NCI-H1436 treated with DMSO at 0.1 percent for 48 hours (cell line): ENCODE measurements at regions not wholly inside any gene's neighbourhood (a gene's known extent, or its start where the extent isn't known, plus 50 kb on each side); places are given as distances from the start of the nearest gene placed in this dataset.
"Not testable (repeated sequence)": the region's sequence is repeated elsewhere in the genome, so short reads cannot be mapped to it uniquely, and the experiment has no call there.

ENCODE experiments used
- DNase-seq: peaks from one replicate; lab custom pipeline; 2025; lab: John Stamatoyannopoulos, UW

DNA sequence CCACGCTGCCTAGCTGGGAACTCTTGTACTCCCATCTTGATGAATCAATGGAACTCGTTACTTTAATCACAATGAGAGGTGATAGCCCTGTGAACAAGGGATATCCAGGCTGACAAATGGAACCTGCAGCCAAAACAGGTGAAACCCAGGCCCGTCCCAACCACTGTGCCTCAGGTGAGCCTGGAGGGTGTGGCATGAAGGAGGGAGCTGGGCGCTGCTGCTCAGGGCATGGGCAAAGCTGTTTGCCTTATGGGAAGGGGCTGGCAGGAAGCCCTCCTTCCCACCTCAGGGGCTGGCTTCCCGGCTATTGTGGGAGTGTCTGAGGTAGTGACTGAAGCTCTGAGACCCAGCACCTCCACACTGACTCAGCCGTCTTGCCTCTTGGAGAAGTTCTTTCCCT is 209.4 kb upstream of the ATP6AP2 start:
- DNase-seq = no peak

DNA sequence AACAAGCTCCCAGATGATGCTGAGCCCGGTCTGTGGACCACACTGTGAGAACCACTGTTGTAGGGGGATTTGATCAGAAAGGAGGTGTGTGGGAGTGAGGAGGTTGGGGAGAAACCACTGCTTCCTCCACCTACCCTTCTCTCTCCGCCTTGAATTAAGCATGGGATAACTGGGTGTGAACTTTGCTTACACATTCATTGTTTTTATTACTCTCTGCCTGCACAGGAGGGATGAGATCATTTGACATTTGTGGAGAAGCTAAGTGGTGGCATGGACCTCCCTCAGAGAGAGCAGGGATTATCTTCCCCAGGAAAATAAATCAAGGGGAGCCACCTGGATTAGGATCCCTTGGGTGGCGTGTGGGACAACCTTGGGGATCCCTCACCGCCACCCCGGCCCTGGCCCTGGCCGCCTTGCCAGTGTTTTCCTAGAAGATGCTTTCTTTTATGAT is 212.1 kb upstream of the ATP6AP2 start:
- no peak for DNase-seq

DNA sequence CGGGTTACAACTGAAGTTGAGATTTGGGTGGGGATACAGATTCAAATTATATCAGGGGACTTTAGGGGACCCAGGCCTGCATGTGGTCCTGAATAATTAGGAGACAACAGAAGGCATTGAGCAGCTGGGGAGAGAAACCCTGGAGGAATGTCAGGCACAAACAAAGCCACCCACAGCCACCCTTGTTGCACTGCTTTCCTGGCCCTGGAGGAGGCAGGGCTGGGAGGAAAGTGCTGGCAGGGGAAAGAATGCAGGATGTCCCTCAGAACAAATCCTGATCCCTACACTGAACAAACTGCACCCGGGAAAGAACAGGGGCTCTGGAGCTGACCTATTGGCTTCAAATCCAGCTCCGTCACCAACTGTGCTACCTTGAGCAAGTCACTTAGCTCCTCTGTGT is 214.1 kb upstream of the ATP6AP2 start:
- no peak for DNase-seq

DNA sequence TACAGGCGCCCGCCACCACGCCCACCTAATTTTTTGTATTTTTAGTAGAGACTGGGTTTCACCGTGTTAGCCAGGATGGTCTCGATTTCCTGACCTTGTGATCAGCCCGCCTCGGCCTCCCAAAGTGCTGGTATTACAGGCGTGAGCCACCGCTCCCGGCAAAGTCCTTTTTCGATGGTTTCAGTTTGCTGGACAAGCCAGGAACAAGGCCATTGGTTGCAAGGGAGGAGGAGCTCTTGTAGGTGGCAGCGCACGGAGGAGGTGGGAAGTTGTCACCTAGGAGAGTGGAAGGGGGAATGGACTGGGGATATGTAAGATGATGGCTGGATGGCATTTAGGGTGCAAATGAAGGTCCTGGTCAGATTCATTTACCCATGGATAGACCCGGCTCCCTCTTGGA is 218.5 kb upstream of the ATP6AP2 start:
- not testable (repeated sequence) for DNase-seq

DNA sequence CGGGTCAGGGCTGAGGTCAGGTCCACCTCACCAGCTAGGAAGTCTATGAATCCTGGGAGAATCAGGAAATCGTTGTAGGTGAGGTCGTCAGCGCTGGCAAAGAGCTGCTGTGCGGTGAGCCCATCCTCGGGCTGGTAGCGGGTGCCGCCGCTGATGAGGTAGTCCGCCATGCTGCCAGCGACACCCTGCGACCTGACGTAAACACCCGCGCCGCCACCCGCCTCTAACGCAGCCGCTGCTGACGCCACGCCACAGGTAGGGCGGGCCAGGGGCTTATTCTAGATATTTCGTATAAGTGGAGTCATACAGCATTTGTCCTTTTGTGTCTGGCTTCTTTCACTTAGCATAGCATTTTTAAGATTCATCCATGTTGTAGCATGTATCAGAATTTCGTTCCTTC is 220.2 kb upstream of the ATP6AP2 start:
- no peak for DNase-seq

DNA sequence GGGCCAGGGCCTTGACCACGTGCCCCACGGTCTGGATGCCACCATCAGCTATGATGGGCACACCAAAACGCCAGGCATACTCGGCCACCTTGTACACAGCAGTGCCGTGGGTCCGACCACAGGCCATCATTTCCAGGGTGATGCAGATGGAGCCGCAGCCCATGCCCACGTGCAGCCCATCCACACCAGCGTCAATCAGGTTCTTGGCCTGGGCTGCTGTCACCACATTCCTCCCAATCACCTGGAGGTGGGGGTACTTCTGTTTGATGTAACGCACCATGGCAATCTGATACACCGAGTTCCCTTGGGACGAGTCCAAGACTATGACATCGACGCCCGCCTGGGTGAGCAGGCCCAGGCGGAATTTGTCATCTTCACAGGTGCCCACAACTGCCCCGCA is 221.2 kb upstream of the ATP6AP2 start:
- no peak for DNase-seq

DNA sequence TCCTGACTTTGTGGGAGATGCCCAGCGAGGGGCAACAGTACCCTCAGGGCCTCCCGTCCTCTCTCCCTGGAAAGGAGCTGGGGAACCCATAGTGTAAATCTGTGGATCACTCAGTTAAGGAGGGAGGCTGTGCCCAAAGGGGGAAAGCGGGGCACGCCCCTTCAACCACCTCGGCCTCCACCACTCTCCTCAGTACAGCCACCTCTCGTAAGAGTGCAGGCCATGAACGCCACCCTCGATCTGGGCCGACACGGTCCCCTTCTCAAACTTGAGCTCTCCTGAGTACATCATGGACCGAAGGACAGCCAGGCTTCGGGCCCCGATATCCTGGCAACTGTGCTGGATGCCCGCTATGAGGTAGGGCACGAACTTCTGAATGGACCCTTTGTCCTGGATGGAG is 221.8 kb upstream of the ATP6AP2 start:
- DNase-seq = no peak

DNA sequence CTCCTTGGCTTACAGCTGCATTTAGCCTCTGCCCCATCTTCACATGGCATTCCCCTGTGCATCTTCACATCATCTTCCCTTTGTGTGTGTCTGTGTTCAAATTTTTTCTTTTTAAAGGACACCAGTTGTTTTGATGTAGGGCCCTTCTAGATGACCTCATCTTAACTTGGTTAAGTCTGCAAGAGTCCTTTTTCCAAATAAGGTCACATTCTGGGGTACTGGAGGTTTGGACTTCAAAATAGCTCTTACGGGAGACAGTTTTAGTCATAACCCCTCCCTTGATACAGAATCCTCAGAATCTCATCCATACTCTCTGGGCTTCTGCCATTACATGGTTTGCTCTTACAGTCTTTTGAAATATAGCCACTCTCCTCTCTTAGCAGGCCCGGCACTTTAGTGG is 231.5 kb upstream of the ATP6AP2 start:
- DNase-seq = no peak

DNA sequence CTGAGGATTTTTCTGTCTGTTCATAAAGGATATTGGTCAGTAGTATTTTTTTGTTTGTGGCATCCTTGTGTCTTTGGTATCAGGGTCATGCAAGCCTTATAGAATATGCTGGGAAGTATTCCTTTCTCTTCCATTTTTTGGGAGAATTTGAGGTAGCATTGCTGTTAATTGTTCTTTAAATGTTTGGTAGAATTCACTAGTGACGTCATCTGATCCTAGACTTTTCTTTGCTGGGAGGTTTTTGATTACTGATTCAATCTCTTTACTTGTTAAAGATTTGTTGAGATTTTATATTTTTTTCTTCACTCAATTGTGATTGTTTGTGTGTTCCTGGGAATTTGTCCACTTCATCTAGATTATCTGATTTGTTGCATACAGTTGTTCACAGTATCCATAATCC is 234.4 kb upstream of the ATP6AP2 start:
- DNase-seq = no peak

DNA sequence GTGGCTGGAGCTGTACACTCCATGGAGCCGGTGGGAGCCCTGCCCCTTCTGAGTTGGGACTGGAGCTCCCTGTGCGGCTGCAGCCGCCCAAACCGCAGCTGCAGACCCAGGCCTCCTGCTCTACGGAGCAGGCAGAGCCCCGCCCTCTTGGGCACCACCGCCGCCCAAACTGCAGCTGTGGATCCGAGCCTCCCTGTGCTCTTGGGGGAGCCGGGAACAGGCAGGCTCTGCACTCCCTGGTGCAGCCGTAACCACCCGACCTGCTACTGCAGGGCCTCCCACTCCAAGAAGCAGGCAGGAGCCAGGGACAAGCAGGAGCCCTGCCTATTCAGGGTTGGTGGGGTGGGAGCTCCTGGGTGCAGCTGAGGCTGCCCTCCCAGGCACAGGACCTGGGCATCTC is 237.5 kb upstream of the ATP6AP2 start:
- no peak for DNase-seq

DNA sequence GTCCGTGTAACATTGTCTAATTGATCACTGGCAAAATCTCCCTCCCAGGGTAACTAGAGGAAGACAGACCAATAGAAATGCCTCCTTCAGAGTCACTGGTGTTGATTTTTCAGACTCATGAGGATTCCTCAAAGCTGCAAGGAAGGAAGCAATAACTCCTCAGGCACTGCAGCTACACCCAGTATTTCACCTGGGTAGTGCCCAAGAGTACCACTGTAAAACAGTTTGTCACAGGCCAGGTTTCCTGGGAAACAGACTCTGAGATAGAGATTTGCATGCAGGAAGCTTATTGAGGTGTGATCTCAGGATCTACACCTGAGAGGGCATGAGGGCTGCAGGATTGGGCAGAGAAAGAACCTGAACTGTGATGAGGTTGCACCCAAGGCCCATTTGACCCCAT is 240.7 kb upstream of the ATP6AP2 start:
- no peak for DNase-seq

DNA sequence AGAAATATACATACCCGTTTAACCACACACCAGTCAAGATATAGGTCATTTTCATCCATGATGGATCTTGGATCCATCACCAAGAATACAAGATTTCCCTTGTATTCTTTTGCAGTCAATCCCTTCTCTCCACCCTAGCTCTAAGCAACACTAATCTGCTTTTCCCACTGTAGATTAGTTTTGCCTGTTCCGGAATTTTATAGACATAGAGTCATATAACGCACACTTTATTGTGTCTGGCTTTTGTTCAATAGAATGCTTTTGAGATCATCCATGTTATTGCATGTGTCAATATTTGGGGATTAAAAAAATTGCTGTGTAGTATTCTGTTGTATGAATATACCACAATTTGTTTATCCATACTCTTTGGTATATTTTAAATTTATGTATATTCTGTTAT is 235.6 kb upstream of the BCOR start:
- no peak for DNase-seq

DNA sequence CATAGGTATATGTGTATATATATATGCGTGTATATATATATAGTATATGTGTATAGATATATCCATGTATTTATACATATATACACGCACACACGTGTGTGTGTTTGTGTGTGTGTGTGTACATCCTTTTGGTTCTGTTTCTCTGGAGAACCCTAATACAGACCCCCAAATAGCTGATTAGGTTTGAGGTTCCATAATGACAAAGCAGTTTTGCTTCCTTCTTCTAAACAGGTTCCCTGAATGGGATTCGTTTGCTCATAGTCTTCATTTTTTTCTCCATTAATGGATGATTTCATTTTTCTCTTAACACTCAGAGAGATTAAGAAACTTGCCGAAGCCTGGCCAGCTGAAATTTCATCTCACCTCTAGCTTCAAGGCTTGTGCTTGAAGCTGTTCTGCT is 234.0 kb upstream of the BCOR start:
- no peak for DNase-seq

DNA sequence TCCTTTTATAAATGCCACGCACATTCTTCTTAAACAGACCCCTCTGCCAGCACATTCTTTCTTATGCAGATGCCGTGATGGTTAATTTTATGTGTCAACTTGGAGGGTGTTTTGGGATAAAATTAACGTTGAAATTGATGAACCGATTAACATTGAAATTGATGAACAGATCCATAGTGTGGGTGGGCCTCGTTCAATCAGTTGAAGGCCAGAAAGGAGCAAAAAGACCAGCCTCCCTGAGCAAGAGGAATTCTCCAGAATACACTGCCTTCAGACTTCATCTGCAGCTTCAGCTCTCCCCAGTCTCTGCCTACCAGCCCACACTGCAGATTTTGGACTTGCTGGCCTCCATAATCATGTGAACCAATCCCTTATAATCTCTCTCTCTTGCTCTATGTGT is 233.6 kb upstream of the BCOR start:
- DNase-seq = no peak

DNA sequence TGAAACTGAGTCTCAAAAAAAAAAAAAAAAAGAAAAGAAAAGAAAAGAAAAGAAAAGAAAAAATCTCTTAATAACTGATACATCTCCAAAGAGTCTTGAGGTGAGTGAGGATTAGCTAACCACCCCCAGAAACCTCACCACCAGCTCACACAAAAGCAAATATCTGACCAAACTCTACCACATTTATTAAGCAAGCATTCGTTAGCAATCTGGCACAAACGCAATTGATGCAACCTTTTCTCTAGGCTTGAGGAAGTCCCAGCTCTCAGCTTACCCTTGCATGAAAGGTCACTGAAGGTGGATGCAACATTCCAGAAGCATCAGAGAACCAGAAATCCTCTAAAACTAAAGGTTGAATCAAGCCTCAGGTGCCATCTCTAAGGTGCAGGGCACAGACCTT is 231.9 kb upstream of the BCOR start:
- DNase-seq = no peak

DNA sequence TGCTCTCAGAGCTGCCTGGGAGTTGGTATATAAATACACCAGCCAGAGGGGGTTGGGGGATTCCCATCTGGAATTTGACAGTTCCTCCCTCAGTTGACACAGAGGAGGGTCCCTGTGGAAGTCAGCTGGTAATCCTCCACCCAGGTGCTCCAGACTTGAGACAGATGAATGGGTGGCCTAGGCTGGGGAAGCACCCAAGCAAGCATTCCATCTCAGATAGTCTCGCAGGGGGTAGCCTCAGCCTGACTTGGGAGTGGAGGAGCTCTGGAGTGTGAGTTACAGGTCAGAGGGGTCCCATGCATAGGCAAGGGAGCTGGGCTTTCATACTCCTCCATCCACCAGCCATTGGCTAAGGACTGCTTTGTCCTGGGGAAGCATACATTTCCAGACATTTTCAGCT is 229.3 kb upstream of the BCOR start:
- DNase-seq = no peak

DNA sequence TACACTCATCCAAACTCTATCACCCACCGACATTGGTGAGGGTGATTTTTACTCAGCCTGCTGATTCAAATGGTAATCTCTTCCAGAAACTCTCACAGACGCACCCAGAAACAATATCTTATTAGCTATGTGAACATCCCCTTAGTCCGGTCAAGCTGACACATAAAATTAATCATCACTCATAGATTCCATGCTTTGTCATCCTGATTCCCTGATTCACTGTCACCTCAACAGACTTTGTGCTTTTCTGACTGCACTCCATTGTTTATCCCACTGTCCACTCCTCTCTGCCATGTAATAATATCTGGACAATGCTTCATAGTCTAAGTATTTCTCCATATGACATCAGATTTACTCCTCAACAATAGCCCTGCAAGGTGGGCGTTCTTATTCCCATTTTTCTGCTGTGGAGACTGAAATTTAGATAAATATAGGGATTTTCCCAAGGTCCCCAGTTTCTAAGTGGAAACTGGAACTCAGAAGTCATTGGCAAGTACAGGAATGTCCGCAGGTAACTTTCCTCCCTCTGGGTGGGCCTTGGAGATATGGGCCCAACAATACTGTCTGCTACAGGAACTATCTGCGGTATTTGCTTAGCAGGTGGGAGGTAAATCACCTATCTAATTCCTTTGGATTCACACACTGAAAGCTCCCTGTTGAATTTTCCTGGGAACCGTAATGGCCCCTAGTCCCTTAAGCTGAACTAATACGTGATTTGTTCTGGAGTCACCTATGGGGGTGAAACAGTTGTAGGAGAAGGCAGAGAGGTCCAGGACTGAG is 228.6 kb upstream of the BCOR start:
- DNase-seq = no peak

DNA sequence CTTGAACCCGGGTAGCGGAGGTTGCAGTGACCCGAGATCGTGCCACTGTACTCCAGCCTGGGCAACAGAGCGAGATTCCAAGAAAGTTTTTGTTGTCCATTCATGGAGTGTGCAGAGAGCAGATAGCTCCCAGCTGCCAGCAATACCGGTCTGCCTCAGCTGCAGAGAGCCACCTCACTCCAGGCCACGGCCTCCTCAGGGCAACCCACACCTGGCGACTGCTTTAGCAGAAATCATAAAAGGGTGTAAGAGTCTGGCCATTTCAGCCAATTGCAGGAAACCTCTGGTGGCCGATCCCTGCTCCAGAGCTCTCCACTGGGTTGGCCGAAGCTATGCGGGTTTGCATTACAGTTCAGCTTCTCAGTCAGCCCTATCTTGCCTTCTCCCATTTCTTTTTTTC is 227.4 kb upstream of the BCOR start:
- DNase-seq = no peak

DNA sequence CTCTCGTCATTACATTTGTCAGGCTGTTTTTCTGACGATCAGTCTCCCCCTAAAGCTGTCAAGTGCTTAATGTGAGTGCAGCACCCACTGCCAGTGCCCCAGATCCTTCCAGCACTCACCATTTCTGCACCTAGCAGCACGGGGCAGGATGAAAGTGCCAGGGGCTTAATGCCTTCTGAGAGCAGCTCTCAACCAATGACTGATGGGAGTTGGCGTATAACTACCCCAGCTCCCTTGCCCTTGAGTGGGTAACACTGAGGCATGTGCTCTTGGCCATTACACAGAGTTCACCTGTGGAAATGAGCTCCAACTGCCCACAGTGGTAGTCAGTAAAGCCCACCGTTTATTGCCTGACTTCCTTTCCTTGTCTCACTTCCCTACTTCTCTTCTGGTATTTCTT is 226.2 kb upstream of the BCOR start:
- DNase-seq = no peak

DNA sequence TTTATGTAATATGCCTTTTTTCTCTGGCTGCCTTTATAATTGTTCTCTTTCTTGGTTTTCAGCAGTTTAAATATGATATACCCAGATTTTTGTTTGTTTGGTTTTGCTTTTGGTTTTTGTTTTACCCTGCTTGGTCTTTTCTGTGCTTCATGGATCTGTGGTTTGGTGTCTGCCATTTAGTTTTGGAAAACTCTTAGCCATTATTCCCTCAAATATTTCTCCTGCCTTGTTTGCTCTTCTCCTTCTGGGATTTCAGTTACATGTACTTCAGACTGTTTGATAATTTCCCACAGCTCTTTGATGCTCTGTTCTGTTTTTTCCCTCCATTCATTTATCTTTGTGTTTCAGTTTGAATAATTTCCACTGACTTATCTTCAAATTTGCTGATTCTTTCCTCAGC is 223.1 kb upstream of the BCOR start:
- no peak for DNase-seq

DNA sequence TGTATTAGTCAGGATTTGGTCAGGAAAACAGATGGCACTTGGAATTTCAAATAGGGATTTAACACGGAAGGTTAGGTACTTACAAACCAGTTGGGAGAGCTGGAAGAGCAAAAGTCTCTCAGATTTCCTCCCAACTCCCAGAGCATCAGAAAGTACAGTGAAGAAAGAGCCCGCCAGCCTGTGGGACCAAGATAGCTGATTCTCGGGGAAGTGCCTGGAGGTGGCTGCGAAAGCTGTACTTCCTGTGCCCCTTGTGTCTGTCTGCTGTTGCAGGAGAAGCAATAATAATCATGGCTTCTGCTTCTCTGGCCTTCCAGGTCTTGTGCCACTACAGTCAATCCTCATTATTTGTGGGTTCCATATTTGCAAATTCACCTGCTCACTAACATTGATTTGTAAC is 221.0 kb upstream of the BCOR start:
- no peak for DNase-seq

DNA sequence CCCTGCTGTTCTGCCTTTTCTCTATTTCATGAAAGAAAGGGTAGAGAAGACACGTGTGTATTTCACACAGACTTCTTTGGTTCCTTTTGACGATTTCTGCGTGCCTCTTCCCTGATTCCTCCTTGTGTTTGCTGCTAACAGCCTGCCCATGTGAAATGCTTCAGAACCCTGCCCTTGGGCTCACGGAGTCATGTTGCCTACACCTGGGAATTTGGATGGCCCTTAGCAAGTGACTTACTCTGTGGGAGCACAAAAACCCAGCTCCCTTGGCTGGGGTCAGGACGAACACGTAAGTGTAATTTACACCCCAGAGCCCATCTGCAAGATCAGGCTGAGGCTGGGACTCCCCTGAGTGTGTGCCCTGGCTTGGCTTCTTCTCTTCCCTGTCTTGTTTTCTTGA is 220.3 kb upstream of the BCOR start:
- DNase-seq = no peak

DNA sequence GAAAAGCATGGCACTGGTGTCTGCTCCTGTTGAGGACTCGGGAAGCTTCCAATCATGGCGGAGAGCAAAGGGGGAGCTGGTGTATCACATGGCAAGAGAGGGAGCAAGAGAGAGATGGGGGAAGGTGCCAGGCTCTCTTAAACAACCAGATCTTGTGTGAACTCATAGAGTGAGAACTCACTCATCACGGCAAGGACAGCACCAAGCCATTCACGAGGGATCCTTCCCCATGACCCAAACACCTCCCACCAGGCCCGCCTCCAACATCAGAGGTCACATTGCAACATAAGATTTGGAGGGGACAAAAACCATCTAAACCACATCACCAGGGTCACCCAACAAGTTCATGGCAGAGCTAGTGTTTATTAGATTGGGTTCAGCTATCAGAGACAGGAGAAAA is 218.7 kb upstream of the BCOR start:
- no peak for DNase-seq

DNA sequence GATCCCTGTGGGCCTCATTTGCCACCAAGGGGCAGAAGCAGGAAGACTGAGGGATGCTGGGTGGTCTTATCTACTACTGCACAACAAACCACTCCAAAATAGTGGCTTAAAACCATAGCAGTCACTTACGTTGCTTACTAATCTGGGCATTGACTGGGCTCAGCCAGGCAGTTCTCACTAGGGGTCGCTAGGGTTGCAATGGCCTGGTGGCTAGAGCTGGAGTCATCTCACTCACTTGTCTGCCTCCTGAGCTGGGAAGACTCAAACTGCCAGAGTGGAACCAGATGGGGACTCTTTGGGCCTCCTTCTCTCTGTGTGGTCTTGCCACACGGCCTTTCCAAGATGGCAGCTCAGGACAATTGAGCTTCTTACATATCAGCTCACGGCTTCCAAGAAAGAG is 216.3 kb upstream of the BCOR start:
- no peak for DNase-seq

DNA sequence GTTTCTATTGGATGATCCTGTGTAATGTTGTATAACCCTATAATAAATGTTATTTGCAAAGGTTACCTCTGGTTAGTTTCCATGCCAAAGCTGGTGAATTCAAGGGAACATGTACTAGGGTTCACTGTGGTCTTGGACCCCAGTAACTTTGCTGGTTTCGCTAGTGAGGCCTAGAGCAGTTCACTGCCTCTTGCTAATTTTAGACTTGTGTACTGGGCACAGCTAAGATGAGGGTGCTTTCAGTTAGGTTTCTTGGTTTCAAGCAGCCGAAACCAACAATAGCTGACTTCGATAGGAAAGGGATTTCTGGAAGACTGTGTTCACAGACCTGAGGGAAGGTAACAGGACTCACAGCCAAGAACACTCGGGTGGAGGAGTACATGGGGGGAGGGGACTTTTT is 215.5 kb upstream of the BCOR start:
- DNase-seq = no peak
